NCI-H2171 treated with DMSO at 0.1 percent for 48 hours (cell line): ENCODE measurements at regions not wholly inside any gene's neighbourhood (a gene's known extent, or its start where the extent isn't known, plus 50 kb on each side); places are given as distances from the start of the nearest gene placed in this dataset.
"Not testable (repeated sequence)": the region's sequence is repeated elsewhere in the genome, so short reads cannot be mapped to it uniquely, and the experiment has no call there.

Experiments used
- DNase-seq: peaks from one replicate; lab custom pipeline; 2025; lab: John Stamatoyannopoulos, UW

- DNase-seq, result not testable (repeated sequence)
Observed at GRCh38 chr2:94737736-94738342, 133.4 kb upstream of the TEKT4 start.

GRCh38 chr2:94753466-94753998 is 117.7 kb upstream of the TEKT4 start:
- no peak for DNase-seq

- DNase-seq, result no peak
Observed at GRCh38 chr2:94758546-94758945, 112.7 kb upstream of the TEKT4 start.

GRCh38 chr2:94759211-94759610 is 112.0 kb upstream of the TEKT4 start:
- DNase-seq, result no peak

GRCh38 chr2:94762600-94762999 is 108.6 kb upstream of the TEKT4 start:
- no peak for DNase-seq

GRCh38 chr2:94763318-94763717 is 107.9 kb upstream of the TEKT4 start:
- no peak for DNase-seq

GRCh38 chr2:94764331-94764730 is 106.9 kb upstream of the TEKT4 start:
- DNase-seq, result not testable (repeated sequence)

- no peak for DNase-seq
Observed at GRCh38 chr2:94767336-94767735, 103.9 kb upstream of the TEKT4 start.

- no peak for DNase-seq
Observed at GRCh38 chr2:94769733-94770132, 101.5 kb upstream of the TEKT4 start.

GRCh38 chr2:94774851-94775250 is 96.4 kb upstream of the TEKT4 start:
- DNase-seq, result no peak

- DNase-seq, result no peak
Observed at GRCh38 chr2:94776036-94776435, 95.2 kb upstream of the TEKT4 start.

- DNase-seq, result not testable (repeated sequence)
Observed at GRCh38 chr2:94785105-94785504, 86.1 kb upstream of the TEKT4 start.

- not testable (repeated sequence) for DNase-seq
Observed at GRCh38 chr2:94786424-94786823, 84.8 kb upstream of the TEKT4 start.

GRCh38 chr2:94790169-94790568 is 81.1 kb upstream of the TEKT4 start:
- DNase-seq, result not testable (repeated sequence)

- DNase-seq, result peak; percentile 4
Observed at GRCh38 chr2:94797235-94797634, 74.0 kb upstream of the TEKT4 start.
